Trophoblast cell (in vitro differentiated cells and primary cell): ENCODE measurements at regions not wholly inside any gene's neighbourhood (a gene's known extent, or its start where the extent isn't known, plus 50 kb on each side); places are given as distances from the start of the nearest gene placed in this dataset.

Source experiments
- DNase-seq, 2 donors: peaks; one replicate each; pipeline ENCODE4 v3.0.0-alpha.2; 2016
- H2AFZ ChIP-seq: 2 replicates; pipeline ENCODE4 v1.6.1; 2013; ENCODE audit warnings: low read length, moderate library complexity, mild to moderate bottlenecking; ENCODE audit not compliant: insufficient read depth, poor library complexity
- H2AK5ac ChIP-seq: 2 replicates; pipeline ENCODE4 v1.6.1; 2013; ENCODE audit warnings: mild to moderate bottlenecking, low read length
- H2BK120ac ChIP-seq: 2 replicates; pipeline ENCODE4 v1.6.1; 2013; ENCODE audit warnings: low read length, mild to moderate bottlenecking, moderate library complexity; ENCODE audit not compliant: insufficient read depth, poor library complexity
- H2BK12ac ChIP-seq: 2 replicates; pipeline ENCODE4 v1.6.1; 2013; ENCODE audit warnings: mild to moderate bottlenecking, low read length, moderate library complexity
- H2BK5ac ChIP-seq: 2 replicates; pipeline ENCODE4 v1.6.1; 2013; ENCODE audit warnings: low read length, low read depth, moderate library complexity, mild to moderate bottlenecking; ENCODE audit not compliant: poor library complexity
- H3K14ac ChIP-seq: 2 replicates; pipeline ENCODE4 v1.6.1; 2013; ENCODE audit warnings: mild to moderate bottlenecking, low read length
- H3K18ac ChIP-seq: 2 replicates; pipeline ENCODE4 v1.6.1; 2013; ENCODE audit warnings: mild to moderate bottlenecking, low read length
- H3K23ac ChIP-seq: 2 replicates; pipeline ENCODE4 v1.6.1; 2013; ENCODE audit warnings: low read length
- H3K27ac ChIP-seq: 2 replicates; pipeline ENCODE4 v1.5.1; 2013; ENCODE audit warnings: low read depth, mild to moderate bottlenecking, inconsistent platforms, low read length, moderate library complexity
- H3K27me3 ChIP-seq: 2 replicates; pipeline ENCODE4 v1.6.1; 2013; ENCODE audit warnings: inconsistent platforms, mild to moderate bottlenecking, low read length, moderate library complexity; ENCODE audit not compliant: insufficient read depth
- H3K36me3 ChIP-seq, 2 experiments: 1 replicate in 1 of 2; 2 replicates in 1 of 2; pipeline ENCODE4 v1.6.1; 2013; ENCODE audit warnings: low read length in 2 of 2, mild to moderate bottlenecking in 2 of 2, moderate library complexity in 1 of 2; ENCODE audit not compliant: insufficient read depth in 2 of 2, control insufficient read depth in 1 of 2
- H3K4ac ChIP-seq: 2 replicates; pipeline ENCODE4 v1.6.1; 2013; ENCODE audit warnings: low read depth, mild to moderate bottlenecking, low read length, moderate library complexity
- H3K4me1 ChIP-seq, 2 experiments: 1 replicate in 1 of 2; 2 replicates in 1 of 2; pipeline ENCODE4 v1.6.1; 2013; ENCODE audit warnings: low read length in 2 of 2, mild to moderate bottlenecking in 2 of 2, moderate library complexity in 1 of 2; ENCODE audit not compliant: insufficient read depth in 2 of 2, control insufficient read depth in 1 of 2
- H3K4me2 ChIP-seq: 2 replicates; pipeline ENCODE4 v1.6.1; 2013; ENCODE audit warnings: inconsistent platforms, mild to moderate bottlenecking, low read length, moderate library complexity
- H3K4me3 ChIP-seq: 2 replicates; pipeline ENCODE4 v1.5.1; 2013; ENCODE audit warnings: mild to moderate bottlenecking, low read depth, low read length, inconsistent platforms
- H3K79me1 ChIP-seq: one replicate; pipeline ENCODE4 v1.6.1; 2013; ENCODE audit warnings: low read length
- H3K79me2 ChIP-seq: 2 replicates; pipeline ENCODE4 v1.6.1; 2013; ENCODE audit warnings: low read length, mild to moderate bottlenecking; ENCODE audit not compliant: control insufficient read depth, insufficient read depth, poor library complexity
- H3K9ac ChIP-seq: 2 replicates; pipeline ENCODE4 v1.6.1; 2013; ENCODE audit warnings: mild to moderate bottlenecking, low read length
- H3K9me3 ChIP-seq: 2 replicates; pipeline ENCODE4 v1.6.1; 2013; ENCODE audit warnings: low read depth, mild to moderate bottlenecking, control low read depth, inconsistent platforms, low read length; ENCODE audit not compliant: insufficient read depth
- H4K12ac ChIP-seq: 2 replicates; pipeline ENCODE4 v1.6.1; 2013; ENCODE audit warnings: low read depth, mild to moderate bottlenecking, low read length, moderate library complexity
- H4K8ac ChIP-seq: 2 replicates; pipeline ENCODE4 v1.6.1; 2013; ENCODE audit warnings: low read depth, mild to moderate bottlenecking, low read length, moderate library complexity
- H4K91ac ChIP-seq: one replicate; pipeline ENCODE4 v1.6.1; 2013; ENCODE audit warnings: low read depth, mild to moderate bottlenecking, low read length, moderate library complexity
- WGBS: extraction: QIAGEN DNeasy Blood & Tissue Kit; methylation state at CpG from one replicate; pipeline ENCODE4 v1.1.7; 2013; ENCODE audit warnings: missing lambda C conversion rate; ENCODE audit not compliant: insufficient read length, insufficient coverage; ENCODE audit errors: extremely low coverage; 5-methylcytosine and 5-hydroxymethylcytosine counted together

DNA sequence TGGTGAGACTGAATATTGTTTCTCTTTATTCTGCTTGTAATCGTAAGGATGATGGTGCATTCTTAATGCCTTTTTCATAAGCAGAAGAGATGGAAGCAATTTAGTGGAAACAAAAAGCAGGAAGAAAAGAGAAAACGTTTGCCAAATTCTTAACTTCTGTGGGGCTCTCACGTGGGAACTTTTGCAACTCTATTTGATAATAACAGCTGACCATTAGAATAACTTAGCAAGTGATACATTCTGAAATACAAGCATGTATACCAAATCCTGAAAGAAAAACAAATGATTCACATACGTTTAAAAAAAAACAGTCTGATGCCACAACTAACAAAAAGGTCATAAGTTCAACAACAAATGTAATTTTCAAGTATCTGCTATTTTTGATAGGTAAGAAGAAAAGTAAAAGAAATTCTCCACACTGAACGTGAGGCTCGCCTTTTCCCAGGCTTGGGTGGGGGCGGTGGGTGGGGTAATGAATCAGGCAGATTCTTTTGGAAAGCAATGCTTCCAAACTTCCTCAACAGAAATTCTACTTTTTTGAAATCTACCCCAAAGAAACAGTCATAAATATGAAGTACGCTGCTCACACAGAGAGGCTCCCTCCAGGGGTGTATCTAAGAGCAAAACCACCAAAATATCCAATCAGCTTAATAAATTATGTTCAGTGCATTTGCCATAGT is 446.2 kb upstream of the MGMT start:
- Histone ChIP-seq H3K79me1 (no peaks in the 10 kb centered on the region), H2AK5ac (no peak overlapping the region), H3K4me2 (no peak overlapping the region), H2BK120ac (no peak overlapping the region), H4K8ac (no peak overlapping the region), H4K91ac (no peak overlapping the region), H3K36me3 (no peaks in the 10 kb centered on the region), H3K4me1 (no peaks in the 10 kb centered on the region), H3K14ac (no peak overlapping the region), H3K79me2 (no peaks in the 10 kb centered on the region), H3K18ac (no peak overlapping the region), H3K4ac (no peak overlapping the region), H3K4me3 (no peak overlapping the region), H2BK5ac (no peak overlapping the region), H3K27ac (no peak overlapping the region), H3K27me3 (no peaks in the 10 kb centered on the region), H2BK12ac (no peak overlapping the region), H3K9me3 (peaks cover 3% of the 10 kb centered on the region), H4K12ac (no peak overlapping the region), H3K23ac (no peak overlapping the region), H3K9ac (no peak overlapping the region), H2AFZ (no peak overlapping the region)
- DNase-seq, result no peak
- no CpG with 5 or more reads among the region's 8 CpGs for WGBS

- Histone ChIP-seq H2AFZ (peak overlapping the region; percentile 50), H2AK5ac (no peak overlapping the region), H2BK12ac (no peak overlapping the region), H3K4me2 (no peak overlapping the region), H3K4me3 (no peak overlapping the region), H3K79me2 (no peaks in the 10 kb centered on the region), H3K14ac (no peak overlapping the region), H3K36me3 (no peaks in the 10 kb centered on the region), H3K4me1 (no peaks in the 10 kb centered on the region), H3K18ac (no peak overlapping the region), H3K27me3 (no peaks in the 10 kb centered on the region), H3K4ac (no peak overlapping the region), H4K91ac (no peak overlapping the region), H4K8ac (no peak overlapping the region), H4K12ac (no peak overlapping the region), H2BK5ac (no peak overlapping the region), H3K9ac (no peak overlapping the region), H3K27ac (no peak overlapping the region), H3K79me1 (no peaks in the 10 kb centered on the region), H2BK120ac (no peak overlapping the region), H3K23ac (no peak overlapping the region), H3K9me3 (peaks cover 2% of the 10 kb centered on the region)
- no CpG with 5 or more reads among the region's 18 CpGs for WGBS
- DNase-seq, result no peak
These were observed 445.3 kb upstream of the MGMT start for GRCh38 chr10:129021594-129022304.

DNA sequence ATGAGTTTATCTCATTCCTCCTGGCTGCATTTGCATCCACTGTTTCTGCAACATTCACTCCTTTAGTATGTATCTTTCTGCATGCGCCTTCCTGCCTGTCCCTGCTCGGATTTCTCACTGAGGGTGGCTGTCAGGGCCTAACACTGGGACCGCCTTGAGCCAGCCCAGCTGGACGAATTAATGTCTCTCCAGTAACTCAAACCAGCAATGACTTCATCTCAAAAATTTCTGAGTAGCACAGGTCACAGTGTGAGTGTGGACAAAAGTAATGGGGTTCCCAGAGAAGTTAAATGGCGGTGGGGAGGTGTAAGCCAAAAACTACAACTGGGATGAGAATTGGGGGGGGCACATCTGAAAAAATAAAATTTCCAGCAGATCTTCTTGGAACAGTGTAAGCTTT is 444.0 kb upstream of the MGMT start:
- Histone ChIP-seq H4K12ac (no peak overlapping the region), H4K91ac (no peak overlapping the region), H3K14ac (no peak overlapping the region), H3K4me2 (no peak overlapping the region), H2AK5ac (no peak overlapping the region), H2BK12ac (no peak overlapping the region), H2BK5ac (no peak overlapping the region), H3K4me3 (no peak overlapping the region), H3K27ac (no peak overlapping the region), H3K9ac (no peak overlapping the region), H2BK120ac (no peak overlapping the region), H3K4me1 (no peaks in the 10 kb centered on the region), H4K8ac (no peak overlapping the region), H3K9me3 (no peaks in the 10 kb centered on the region), H3K36me3 (no peaks in the 10 kb centered on the region), H3K27me3 (no peaks in the 10 kb centered on the region), H3K79me2 (no peaks in the 10 kb centered on the region), H3K4ac (no peak overlapping the region), H3K79me1 (no peaks in the 10 kb centered on the region), H3K23ac (no peak overlapping the region), H3K18ac (no peak overlapping the region), H2AFZ (no peak overlapping the region)
- DNase-seq, result no peak
- no CpG with 5 or more reads among the region's 5 CpGs for WGBS

DNA sequence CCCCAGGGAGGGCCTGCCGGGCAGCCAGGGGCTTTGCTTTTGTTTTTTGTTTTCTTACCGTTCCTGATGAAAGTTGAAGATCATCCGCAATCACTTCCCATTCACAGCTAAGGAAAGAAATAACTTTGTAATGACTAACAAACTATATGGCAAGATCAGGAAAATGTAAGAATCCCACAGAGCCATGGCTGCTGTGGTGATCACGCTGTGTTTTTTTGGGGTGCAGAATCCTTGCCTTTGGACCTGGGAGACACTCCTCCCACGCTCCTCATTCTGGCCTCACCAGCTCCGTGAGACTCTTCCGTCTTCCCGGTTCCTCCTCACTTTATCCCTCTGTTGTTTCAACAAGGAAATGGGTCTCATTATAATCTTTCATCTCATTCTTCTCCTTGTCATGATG is 443.0 kb upstream of the MGMT start:
- H3K79me1 ChIP-seq, result no peaks in the 10 kb centered on the region
- no peak for DNase-seq
- no peak overlapping the region for H2AFZ ChIP-seq
- no peak overlapping the region for H2BK120ac ChIP-seq
- H3K36me3 ChIP-seq, result no peaks in the 10 kb centered on the region
- WGBS, result no CpG with 5 or more reads among the region's 8 CpGs
- H3K14ac ChIP-seq, result no peak overlapping the region
- H3K9ac ChIP-seq, result no peak overlapping the region
- no peaks in the 10 kb centered on the region for H3K27me3 ChIP-seq
- H3K4me2 ChIP-seq, result no peak overlapping the region
- H3K18ac ChIP-seq, result no peak overlapping the region
- H2AK5ac ChIP-seq, result no peak overlapping the region
- H3K4me1 ChIP-seq, result no peaks in the 10 kb centered on the region
- no peak overlapping the region for H2BK12ac ChIP-seq
- no peak overlapping the region for H2BK5ac ChIP-seq
- no peak overlapping the region for H3K4me3 ChIP-seq
- H4K8ac ChIP-seq, result no peak overlapping the region
- H3K23ac ChIP-seq, result no peak overlapping the region
- no peak overlapping the region for H4K12ac ChIP-seq
- no peaks in the 10 kb centered on the region for H3K79me2 ChIP-seq
- no peaks in the 10 kb centered on the region for H3K9me3 ChIP-seq
- no peak overlapping the region for H3K4ac ChIP-seq
- H4K91ac ChIP-seq, result no peak overlapping the region
- H3K27ac ChIP-seq, result no peak overlapping the region
